ENCODE measurements at regions not wholly inside any gene's neighbourhood (a gene's known extent, or its start where the extent isn't known, plus 50 kb on each side); places are given as distances from the start of the nearest gene placed in this dataset.

- no peak for DNase-seq
Observed at GRCh38 chr9:82512728-82513127, 524.2 kb downstream of the SPATA31D1 start.

GRCh38 chr9:82513242-82513751, 524.7 kb downstream of the SPATA31D1 start:
- DNase-seq, result peak; percentile 40

DNA sequence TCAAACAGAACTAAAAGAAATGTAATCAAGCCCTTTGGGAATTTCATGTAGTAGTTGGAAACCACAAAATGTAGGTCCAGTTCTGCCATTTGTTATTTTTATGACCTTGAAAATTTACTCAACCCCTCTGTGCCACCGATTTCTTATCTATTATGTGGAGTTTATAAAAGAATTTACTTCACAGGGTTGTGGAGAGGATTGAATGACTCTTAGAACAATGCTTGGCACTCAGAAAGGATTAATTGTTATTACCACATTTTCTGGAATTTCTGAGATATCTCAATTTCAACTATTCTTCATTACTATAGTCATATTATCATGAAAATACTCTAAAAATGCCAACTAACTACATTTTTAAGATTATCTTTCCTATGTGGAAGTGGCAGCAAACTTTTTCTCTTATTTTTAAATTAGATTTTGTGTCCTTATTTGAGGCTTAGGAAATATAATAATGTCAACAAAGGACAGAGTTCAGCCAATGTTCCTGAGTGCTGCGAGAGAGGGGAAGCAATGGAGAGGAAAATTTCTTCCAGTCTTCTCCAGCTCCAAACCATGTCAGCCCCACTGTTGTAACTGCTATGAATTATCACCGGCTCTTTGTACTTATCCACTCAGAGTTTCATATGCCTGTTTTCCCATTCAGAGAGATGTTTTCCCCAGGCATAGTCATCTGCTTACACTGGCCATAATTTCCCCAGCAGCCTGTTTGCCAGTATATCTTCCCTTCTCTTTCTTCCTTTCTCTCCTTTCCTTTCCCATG, 525.6 kb downstream of the SPATA31D1 start:
- no peak for DNase-seq

DNA sequence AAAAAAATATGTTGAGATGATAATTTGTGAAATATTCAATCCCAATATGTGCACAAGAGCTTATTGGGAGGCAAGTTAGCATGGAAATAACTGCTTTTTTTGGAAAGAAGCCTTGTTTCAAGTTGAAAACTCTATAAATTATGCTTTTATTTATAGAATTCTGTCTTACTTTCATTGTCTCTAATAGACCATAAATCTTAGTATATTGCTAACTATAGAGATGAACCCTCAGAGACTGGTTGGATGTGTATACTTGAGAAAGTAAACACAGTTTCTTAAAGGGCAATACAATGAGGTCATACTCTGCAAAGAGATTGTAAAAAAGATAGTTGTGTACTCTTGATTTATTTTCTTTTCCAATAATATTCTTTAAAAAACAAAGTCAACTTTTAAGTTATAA, 530.3 kb downstream of the SPATA31D1 start:
- no peak for DNase-seq

DNA sequence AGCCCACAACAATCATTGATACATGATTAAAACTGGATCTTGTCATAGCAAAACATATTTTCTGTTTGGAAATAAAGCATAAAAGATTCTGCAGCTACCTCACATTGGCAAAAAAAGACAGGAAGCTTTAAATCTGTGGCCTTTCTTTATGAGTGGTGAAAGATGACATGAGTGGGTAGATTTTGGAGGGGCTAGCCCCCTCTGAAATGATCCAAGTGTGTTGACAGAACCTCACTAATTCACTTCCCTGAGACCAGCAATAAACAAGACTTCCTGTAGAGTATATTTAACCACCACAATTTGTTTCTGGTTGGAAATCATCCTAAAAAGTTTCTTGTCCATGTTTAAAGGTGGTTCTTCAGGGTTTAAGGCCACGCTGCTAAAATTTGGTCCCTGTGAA, 530.8 kb downstream of the SPATA31D1 start:
- no peak for DNase-seq

- no peak for DNase-seq
Observed at GRCh38 chr9:82524407-82524806, 535.8 kb downstream of the SPATA31D1 start.

GRCh38 chr9:82526577-82526976, 536.4 kb downstream of the RASEF start:
- DNase-seq, result peak; percentile 45

DNA sequence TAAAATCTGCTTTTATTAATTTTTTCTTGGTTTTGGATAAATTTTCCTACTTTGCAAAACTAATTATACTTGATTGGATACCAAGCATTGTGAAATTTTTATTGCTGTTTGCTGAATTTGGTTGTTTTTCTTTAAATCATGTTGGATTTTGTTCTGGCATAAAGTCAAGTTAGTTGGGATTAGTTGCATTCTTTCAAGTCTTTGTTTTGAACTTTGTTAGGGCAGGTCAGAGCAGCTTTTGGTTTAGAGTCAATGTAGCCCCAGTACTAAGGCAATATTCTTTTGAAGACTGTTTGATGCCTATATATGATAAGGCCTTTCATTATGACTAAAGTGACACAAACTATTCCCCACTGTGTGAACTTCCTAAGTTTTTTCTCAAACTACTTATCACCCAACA, 531.1 kb downstream of the RASEF start:
- no peak for DNase-seq

- peak; percentile 22 for DNase-seq
Observed at GRCh38 chr9:82532504-82533180, 530.3 kb downstream of the RASEF start.

GRCh38 chr9:82535432-82535998, 527.4 kb downstream of the RASEF start:
- DNase-seq, result peak; percentile 2

- DNase-seq, result no peak
Observed at GRCh38 chr9:82538634-82539033, 524.3 kb downstream of the RASEF start.

GRCh38 chr9:82539146-82539545, 523.8 kb downstream of the RASEF start:
- DNase-seq, result no peak

GRCh38 chr9:82539856-82540579, 522.9 kb downstream of the RASEF start:
- no peak for DNase-seq

DNA sequence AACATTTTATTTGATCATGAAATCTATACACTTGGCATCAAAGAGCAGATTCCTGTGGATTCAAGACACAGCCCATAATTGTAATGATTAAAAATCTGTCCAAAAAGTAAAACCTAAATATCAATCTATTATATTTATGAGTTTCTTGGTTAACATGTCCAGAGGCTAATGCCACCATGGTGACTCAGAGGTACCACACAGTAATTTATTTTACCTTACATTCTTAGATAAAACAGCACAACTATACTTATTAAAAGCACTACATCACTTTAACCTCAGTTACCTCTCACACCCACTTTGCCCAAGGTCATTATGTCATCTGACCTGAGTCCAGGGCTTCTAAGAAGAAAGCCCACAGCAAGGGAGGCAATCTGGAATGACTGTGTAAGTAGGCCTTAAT, 519.2 kb downstream of the RASEF start:
- no peak for DNase-seq

DNA sequence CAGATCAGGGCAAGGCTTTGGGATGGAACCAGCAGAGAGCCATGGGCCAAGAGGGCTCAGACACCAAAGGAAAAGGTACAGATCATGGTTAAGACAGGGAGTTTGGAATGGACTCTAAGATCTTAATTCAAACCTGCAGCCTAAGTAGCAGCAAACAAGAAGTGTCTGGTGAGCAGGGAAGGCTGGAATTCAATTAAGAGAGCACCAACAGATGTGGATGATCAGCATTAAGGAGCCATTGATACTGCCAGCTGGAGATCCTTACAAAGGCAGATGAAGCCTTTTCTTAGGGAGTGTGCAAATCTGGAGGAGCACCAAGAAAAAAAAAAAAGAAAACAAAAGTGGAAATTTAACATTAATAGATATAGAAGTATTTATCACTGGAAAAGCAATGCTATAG, 516.8 kb downstream of the RASEF start:
- no peak for DNase-seq

DNA sequence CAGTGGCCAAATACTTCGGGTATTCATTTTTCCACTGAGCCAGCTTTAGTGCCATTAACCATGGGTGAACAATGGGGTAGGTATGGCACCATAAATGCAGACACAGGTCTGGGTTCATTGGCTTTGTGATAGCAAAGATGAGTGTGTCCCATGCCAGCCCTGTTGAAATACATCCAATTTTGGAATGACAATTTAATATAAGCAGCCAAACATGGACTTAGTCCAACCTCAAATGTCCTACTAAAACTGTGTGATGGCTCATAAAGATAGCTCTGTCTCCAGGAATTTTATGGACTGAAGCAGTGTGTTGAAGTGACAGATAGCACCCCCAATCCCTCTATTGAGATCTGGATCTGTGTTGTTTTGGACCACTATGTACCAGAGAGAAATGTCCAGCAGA, 514.9 kb downstream of the RASEF start:
- DNase-seq, result no peak

DNA sequence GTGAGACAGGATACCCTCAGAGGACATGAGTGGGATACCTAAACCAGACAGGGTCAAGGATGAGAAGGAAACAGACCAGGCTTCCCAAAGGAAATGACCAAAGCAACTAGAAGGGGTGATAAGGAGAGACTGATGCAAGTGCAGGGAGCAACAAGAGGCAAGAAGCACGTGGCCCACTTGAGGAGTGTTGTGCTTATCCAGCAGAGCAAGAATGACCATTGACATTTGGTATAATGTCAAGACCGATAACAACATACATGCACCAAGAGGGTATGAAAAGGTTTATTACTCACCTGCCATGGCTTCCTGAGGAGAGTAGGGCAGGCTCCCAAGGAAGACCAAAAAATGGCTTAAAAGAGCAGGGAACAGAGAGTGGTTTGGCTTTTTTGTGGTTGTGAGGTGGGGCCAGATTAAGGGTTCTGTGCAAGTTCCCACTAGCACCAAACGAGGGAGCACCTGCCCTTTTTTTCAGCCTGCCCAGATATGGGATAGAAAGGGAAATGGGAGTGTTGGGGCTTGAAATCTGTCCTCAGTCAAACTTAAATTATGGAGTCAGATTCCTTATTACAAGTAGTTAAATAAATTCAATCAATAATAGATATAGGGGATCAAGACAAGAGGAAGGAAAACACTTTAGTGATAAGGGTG, 513.6 kb downstream of the RASEF start:
- no peak for DNase-seq

DNA sequence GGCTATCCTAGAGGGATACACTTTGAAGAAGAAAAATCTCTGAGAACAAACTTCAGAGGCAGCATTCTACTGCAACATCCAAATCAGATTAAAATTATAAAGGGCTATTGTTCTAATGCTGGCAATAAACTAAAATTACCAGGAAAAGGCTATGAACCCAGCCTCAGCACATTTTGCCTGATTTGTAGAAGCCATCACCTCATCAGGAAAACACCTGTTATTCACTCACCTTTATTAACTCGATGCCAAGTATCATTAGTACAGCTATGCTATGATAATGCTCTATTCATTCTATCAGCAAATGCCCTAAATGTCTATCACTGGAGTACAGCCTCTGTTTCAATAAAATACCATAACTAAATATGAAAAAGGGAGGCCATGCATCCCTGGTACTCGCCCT, 510.2 kb downstream of the RASEF start:
- no peak for DNase-seq

DNA sequence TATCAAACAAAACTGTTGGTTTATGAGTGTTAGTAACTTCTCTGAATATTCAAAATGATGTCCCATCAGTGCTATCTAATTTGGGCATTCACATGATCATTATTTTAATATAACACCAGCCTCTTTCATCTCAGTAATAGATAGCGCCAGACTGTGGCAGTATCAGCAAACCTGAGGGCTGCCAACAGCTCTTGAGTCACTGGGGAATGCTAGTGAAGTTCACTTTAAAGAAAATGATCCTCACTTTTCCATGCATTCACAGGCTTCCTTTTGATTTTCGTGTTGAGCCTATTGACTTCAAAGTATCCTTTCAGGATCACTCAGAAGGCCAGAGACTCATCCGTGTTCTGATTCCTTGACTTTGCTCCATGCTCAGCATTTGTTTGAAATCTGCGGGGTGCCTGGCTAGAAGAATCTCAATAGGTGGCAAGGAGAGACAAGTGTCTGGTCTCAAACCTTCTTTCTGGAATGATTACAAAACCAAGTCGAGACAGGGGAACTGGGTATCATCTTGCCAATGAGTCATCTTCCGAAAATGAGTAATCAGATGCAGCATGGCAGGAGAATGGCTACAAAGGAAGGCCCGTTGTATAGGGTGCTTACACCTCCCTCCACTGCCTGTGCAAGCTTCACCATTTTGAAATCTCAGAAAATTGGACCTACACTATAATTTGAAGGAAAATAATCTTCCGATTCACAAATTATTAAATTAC, 509.1 kb downstream of the RASEF start:
- no peak for DNase-seq

DNA sequence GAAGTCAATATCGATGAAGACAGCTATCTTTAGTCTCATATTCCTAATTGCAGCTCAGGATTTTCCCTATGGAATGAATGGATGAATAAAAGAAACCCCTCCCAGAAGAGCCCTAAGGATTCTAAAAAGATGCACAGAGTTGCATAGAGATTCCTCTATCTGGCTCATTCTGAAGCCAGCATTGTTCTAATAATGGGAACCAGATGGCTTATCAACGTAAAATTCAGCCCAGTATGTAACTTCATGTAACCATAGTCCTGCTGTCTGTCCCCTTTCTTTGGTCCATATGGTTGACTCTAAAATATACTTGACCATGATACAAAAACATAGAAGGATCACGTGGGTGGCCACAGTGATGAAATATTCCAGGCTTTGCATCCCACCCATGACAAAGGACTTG, 508.6 kb downstream of the RASEF start:
- no peak for DNase-seq

- no peak for DNase-seq
Observed at GRCh38 chr9:82555031-82555430, 507.9 kb downstream of the RASEF start.
